GM06990 (cell line): ENCODE measurements at regions not wholly inside any gene's neighbourhood (a gene's known extent, or its start where the extent isn't known, plus 50 kb on each side); places are given as distances from the start of the nearest gene placed in this dataset.

Experiments
- DNase-seq: peaks from one replicate; pipeline ENCODE4 v3.0.0-alpha.2; 2011; ENCODE audit not compliant: insufficient read length; ENCODE audit errors: extremely low read depth
- H3K27me3 ChIP-seq: replicated peaks from 2 replicates; pipeline ENCODE4 v1.6.0; 2011; ENCODE audit warnings: low read length; ENCODE audit not compliant: control insufficient read depth, insufficient read depth
- H3K36me3 ChIP-seq: 2 replicates; pipeline ENCODE4 v1.5.1; 2011; ENCODE audit warnings: low read length; ENCODE audit not compliant: control insufficient read depth, insufficient read depth
- H3K4me3 ChIP-seq: replicated peaks from 2 replicates; pipeline ENCODE4 v1.5.1; 2011; ENCODE audit warnings: low read depth, mild to moderate bottlenecking, control low read depth, low read length
- TF ChIP-seq, protein P1 (sequence below): IDR thresholded peaks from 2 replicates; pipeline ENCODE4 v1.5.1; 2011; ENCODE audit warnings: low read length, control low read depth, mild to moderate bottlenecking, inconsistent platforms; ENCODE audit not compliant: insufficient read depth, poor library complexity, severe bottlenecking

DNA sequence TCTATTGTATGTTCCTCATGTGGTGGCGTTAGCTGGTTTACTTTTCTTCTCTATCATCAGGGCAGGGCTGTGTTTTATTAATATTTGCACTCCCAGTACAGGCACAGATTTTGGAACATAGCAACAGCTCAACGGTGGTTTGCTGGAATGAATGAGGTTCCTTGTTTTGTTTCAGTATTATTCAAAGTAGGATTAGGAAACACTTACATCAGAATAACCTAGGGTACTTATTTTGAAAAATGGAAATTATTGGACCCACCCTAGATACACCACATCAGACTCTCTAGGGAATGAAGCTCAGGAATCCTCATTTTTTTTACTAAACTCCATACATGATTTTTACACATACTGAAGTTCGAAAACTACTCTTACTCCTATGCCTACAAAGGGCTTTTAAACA is 108.8 kb upstream of the ENPEP start:
- DNase-seq, result no peak
- H3K27me3 ChIP-seq, result no peaks in the 10 kb centered on the region
- TF ChIP-seq, protein P1, sequence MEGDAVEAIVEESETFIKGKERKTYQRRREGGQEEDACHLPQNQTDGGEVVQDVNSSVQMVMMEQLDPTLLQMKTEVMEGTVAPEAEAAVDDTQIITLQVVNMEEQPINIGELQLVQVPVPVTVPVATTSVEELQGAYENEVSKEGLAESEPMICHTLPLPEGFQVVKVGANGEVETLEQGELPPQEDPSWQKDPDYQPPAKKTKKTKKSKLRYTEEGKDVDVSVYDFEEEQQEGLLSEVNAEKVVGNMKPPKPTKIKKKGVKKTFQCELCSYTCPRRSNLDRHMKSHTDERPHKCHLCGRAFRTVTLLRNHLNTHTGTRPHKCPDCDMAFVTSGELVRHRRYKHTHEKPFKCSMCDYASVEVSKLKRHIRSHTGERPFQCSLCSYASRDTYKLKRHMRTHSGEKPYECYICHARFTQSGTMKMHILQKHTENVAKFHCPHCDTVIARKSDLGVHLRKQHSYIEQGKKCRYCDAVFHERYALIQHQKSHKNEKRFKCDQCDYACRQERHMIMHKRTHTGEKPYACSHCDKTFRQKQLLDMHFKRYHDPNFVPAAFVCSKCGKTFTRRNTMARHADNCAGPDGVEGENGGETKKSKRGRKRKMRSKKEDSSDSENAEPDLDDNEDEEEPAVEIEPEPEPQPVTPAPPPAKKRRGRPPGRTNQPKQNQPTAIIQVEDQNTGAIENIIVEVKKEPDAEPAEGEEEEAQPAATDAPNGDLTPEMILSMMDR, result no peak
- no peak overlapping the region for H3K4me3 ChIP-seq
- H3K36me3 ChIP-seq, result no peaks in the 10 kb centered on the region

DNA sequence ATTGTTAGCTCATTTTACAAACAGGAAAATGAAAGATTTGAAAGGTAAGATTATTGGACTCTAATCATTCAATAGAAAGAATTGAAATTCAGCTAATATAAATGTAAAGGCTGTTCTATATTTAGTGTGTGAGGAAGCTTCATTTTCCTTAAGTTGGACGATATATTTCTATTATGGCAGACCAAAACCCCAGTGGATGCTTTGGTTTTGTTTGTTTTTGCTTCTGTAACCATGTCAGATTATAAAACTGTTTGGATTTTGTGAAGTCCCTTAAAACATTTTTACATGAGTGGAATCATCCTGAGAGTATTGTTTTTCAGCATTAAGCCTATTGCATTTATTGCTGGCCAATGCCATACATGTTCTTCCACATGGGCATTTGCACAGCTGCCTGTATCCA is 110.2 kb upstream of the ENPEP start:
- H3K4me3 ChIP-seq, result no peak overlapping the region
- H3K36me3 ChIP-seq, result no peaks in the 10 kb centered on the region
- no peak for DNase-seq
- TF ChIP-seq, protein P1, result no peak
- H3K27me3 ChIP-seq, result no peaks in the 10 kb centered on the region

DNA sequence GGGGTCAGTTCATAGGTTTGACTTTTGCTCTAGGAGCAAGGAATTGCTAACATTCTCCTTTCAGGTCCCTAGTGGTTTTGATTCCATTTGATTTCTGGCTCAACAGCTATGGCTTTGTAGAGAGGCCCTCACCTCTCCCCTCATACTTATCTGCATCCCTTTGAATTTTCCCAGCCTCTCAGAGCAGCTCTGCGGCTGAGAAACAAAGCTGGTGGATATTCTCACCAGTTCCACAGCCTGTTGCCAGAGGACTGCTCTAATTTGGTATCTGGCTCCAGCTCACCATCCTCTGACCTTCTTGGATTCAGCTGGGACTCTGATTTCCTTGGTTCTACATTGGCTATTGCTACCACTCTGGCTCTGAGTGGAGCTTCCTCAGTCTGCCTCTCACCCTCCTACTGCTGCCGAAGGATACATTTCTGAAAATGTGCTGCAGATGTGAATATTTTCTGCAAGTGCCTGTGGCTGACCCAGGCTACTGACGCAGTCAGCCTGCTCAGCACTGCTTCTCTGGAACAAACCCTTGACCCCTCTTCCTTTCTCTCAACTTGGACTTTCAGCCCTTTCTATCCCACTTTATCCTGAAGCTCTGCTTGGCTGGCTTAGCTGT is 110.9 kb upstream of the ENPEP start:
- TF ChIP-seq, protein P1, result no peak
- Histone ChIP-seq H3K27me3 (no peaks in the 10 kb centered on the region), H3K36me3 (no peaks in the 10 kb centered on the region), H3K4me3 (no peak overlapping the region)
- no peak for DNase-seq

DNA sequence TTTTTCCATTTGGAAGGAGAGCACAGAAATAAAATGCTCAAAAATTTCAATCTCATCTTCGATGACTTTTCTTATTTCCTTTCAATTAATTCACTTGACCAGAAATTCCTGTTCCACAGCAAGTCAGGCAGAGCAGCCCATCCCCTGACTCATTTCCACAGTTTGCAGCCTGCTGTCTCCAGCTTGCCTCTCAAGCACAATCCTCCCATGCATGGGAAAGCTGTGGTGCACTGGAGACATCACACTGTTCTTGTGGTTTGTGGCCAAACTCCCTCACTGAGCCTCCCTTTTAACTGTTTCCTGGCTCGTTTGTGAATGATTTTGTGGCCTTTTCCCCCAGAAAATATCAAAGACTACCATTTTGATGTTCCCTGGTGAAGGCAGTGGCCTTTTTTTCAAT is 114.0 kb upstream of the ENPEP start:
- no peaks in the 10 kb centered on the region for H3K36me3 ChIP-seq
- DNase-seq, result no peak
- no peaks in the 10 kb centered on the region for H3K27me3 ChIP-seq
- TF ChIP-seq, protein P1, result no peak
- no peak overlapping the region for H3K4me3 ChIP-seq

DNA sequence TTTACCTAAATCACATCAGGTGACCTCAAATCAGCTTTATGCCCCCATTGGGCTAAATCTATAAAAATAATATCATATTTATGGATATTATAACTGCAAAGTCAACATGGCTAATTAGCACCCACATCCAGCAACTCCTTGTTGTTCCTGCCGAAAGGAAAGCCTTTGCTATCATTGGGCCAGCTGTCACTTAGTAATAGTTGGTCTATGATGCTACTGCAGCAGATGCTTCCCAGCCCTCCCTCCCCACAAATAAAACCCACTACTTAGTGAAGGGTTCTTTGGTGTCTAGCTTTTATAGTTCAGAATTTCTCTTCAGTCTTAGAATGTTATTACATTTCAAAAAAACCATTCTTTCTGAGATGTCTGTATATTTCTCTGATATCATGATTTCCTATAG is 116.9 kb upstream of the ENPEP start:
- DNase-seq, result no peak
- TF ChIP-seq, protein P1, result no peak
- Histone ChIP-seq H3K4me3 (no peak overlapping the region), H3K27me3 (no peaks in the 10 kb centered on the region), H3K36me3 (no peaks in the 10 kb centered on the region)

DNA sequence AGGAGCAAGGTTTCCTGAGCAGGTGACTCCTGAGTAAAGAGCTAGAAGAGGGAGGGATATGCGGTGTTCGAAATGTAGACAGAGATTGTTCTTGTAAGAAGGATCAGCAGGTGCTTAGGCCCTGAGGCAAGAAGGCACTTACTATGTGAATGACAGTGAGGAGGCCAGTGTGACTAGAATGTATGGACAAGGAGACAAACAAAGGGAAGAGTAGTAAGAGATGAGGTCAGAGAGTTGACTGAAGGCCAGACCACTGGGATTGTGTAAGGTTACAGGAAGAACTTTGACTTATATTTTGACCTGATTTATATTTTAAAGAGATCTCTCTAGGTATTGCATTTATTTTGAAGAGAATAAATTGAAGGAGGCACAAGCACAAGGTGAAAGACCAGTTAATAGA is 118.4 kb upstream of the ENPEP start:
- no peak for DNase-seq
- H3K4me3 ChIP-seq, result no peak overlapping the region
- H3K36me3 ChIP-seq, result no peaks in the 10 kb centered on the region
- H3K27me3 ChIP-seq, result no peaks in the 10 kb centered on the region
- TF ChIP-seq, protein P1, result no peak
